HEK293 (cell line): ENCODE measurements at regions not wholly inside any gene's neighbourhood (a gene's known extent, or its start where the extent isn't known, plus 50 kb on each side); places are given as distances from the start of the nearest gene placed in this dataset.

Experiments
- BCL6B ChIP-seq: fragments of 450-650 bp; formaldehyde crosslinking; IDR thresholded peaks from 2 replicates; pipeline ENCODE4 v1.5.1; 2017; ENCODE audit warnings: missing biosample characterization, missing genetic modification characterization
- CTCF ChIP-seq: fragments of 450-650 bp; formaldehyde crosslinking; IDR thresholded peaks from 2 replicates; pipeline ENCODE4 v1.5.1; 2016; ENCODE audit warnings: missing biosample characterization, missing genetic modification characterization
- ELK4 ChIP-seq: IDR thresholded peaks from 2 replicates; pipeline ENCODE4 v1.6.1; 2011; ENCODE audit warnings: mild to moderate bottlenecking, low read depth, low read length, borderline replicate concordance
- REST ChIP-seq: fragments of 450-650 bp; formaldehyde crosslinking; IDR thresholded peaks from 2 replicates; pipeline ENCODE4 v1.5.1; 2016; ENCODE audit warnings: missing biosample characterization, missing genetic modification characterization
- YY1 ChIP-seq: fragments of 450-650 bp; formaldehyde crosslinking; IDR thresholded peaks from 2 replicates; pipeline ENCODE4 v1.5.1; 2018; ENCODE audit warnings: missing biosample characterization, missing genetic modification characterization
- ZBTB8A ChIP-seq: fragments of 450-650 bp; formaldehyde crosslinking; IDR thresholded peaks from 2 replicates; pipeline ENCODE4 v1.5.1; 2016; ENCODE audit warnings: missing biosample characterization, missing genetic modification characterization
- ZNF121 ChIP-seq: fragments of 450-650 bp; formaldehyde crosslinking; IDR thresholded peaks from 2 replicates; pipeline ENCODE4 v1.5.1; 2016; ENCODE audit warnings: missing biosample characterization, missing genetic modification characterization
- ZNF280D ChIP-seq: fragments of 450-650 bp; formaldehyde crosslinking; IDR thresholded peaks from 2 replicates; pipeline ENCODE4 v1.5.1; 2016; ENCODE audit warnings: missing biosample characterization, missing genetic modification characterization
- ZNF692 ChIP-seq: fragments of 450-650 bp; formaldehyde crosslinking; IDR thresholded peaks from 2 replicates; pipeline ENCODE4 v1.5.1; 2016; ENCODE audit warnings: missing biosample characterization, missing genetic modification characterization
- ZSCAN16 ChIP-seq: fragments of 450-650 bp; formaldehyde crosslinking; IDR thresholded peaks from 2 replicates; pipeline ENCODE4 v1.5.1; 2016; ENCODE audit warnings: missing biosample characterization, missing genetic modification characterization

DNA sequence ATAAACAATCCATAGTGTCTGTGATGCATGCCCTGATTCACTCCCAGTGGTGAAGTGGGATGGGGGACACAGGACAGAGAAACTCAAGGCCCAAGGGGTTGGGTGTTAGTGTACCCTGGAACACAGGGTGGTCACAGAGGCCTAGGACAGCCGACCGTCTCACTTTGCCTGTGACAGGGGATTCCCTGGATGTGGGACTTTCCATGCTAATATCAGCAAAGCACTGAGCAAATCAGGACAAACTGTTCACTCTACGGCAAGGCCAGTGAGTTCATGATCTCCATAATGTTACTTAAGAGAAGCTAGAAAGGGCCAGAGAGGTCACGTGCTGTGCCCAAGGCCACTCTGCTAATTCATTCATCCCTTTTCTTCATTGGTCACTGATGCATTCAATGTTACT is 158.7 kb upstream of the RBPJ start:
- no peak for TF ChIP-seq REST (tag by site-specific recombination)
- no peak for TF ChIP-seq ZNF280D (tag by site-specific recombination)
- TF ChIP-seq BCL6B (tag by site-specific recombination) = no peak
- no peak for TF ChIP-seq CTCF
- TF ChIP-seq ZNF692 (tag by site-specific recombination) = no peak
- no peak for TF ChIP-seq ELK4
- no peak for TF ChIP-seq ZBTB8A (tag by site-specific recombination)
- TF ChIP-seq YY1 (tag by site-specific recombination) = no peak
- TF ChIP-seq ZSCAN16 = no peak
- TF ChIP-seq ZNF121 (tag by site-specific recombination) = no peak
